Heart left ventricle (tissue), 16 donors: ENCODE measurements at regions not wholly inside any gene's neighbourhood (a gene's known extent, or its start where the extent isn't known, plus 50 kb on each side); places are given as distances from the start of the nearest gene placed in this dataset.
"Not testable (repeated sequence)": the region's sequence is repeated elsewhere in the genome, so short reads cannot be mapped to it uniquely, and the experiment has no call there.

ENCODE experiments used
- ATAC-seq, 4 donors: fragments of 200-7000 bp; cut with Tn5 transposase; one replicate each; pipeline ENCODE4 v1.9.1; 2020 to 2022; ENCODE audit warnings: moderate library complexity in 4 of 4, mild to moderate bottlenecking in 3 of 4, moderate number of reproducible peaks in 1 of 4
- DNase-seq, 5 donors: peaks; one replicate each; pipeline ENCODE4 v3.0.0-alpha.2; 2020
- H3K27ac ChIP-seq, 12 donors: fragments of 200-600 bp; sonication (generic) in 4 of 12; one replicate each; pipeline versions ENCODE4 v1.5.0 to v1.8.0; 2016 to 2022; ENCODE audit warnings: mild to moderate bottlenecking in 2 of 12
- H3K27me3 ChIP-seq, 9 donors: fragments of 200-600 bp; sonication (generic) in 2 of 9; one replicate each; pipeline versions ENCODE4 v1.5.1 to v1.8.0; 2016 to 2022; ENCODE audit warnings: mild to moderate bottlenecking in 3 of 9
- H3K36me3 ChIP-seq, 9 donors: fragments of 200-600 bp; sonication (generic) in 2 of 9; one replicate each; pipeline versions ENCODE4 v1.5.0 to v1.8.0; 2018 to 2022; ENCODE audit warnings: mild to moderate bottlenecking in 2 of 9
- H3K4me1 ChIP-seq, 12 donors: fragments of 200-600 bp; sonication (generic) in 4 of 12; one replicate each; pipeline versions ENCODE4 v1.5.0 to v1.8.0; 2016 to 2022; ENCODE audit warnings: mild to moderate bottlenecking in 3 of 12
- H3K4me3 ChIP-seq, 12 donors: fragments of 200-600 bp; sonication (generic) in 4 of 12; one replicate each; pipeline versions ENCODE4 v1.5.0 to v1.8.0; 2017 to 2022; ENCODE audit warnings: mild to moderate bottlenecking in 9 of 12, moderate library complexity in 4 of 12
- H3K9me3 ChIP-seq, 12 donors: fragments of 200-600 bp; sonication (generic) in 4 of 12; one replicate each; pipeline versions ENCODE4 v1.5.0 to v1.8.0; 2016 to 2022; ENCODE audit warnings: mild to moderate bottlenecking in 1 of 12
- CTCF ChIP-seq, 12 donors: fragments of 200-600 bp; sonication (generic) in 4 of 12; IDR thresholded peaks; one replicate each; pipeline versions ENCODE4 v1.5.0 to v1.8.0; 2018 to 2022; ENCODE audit warnings: antibody characterized with exemption in 12 of 12, mild to moderate bottlenecking in 5 of 12
- POLR2A ChIP-seq, 2 donors: fragments of 450-650 bp; IDR thresholded peaks; one replicate each; pipeline ENCODE4 v1.6.1; 2017; ENCODE audit warnings: antibody characterized with exemption in 2 of 2, mild to moderate bottlenecking in 2 of 2, moderate library complexity in 2 of 2
- WGBS, 4 donors: extraction: QIAGEN DNeasy Blood & Tissue Kit in 2 of 4; methylation state at CpG; one replicate each; pipeline versions ENCODE4 v1.1.5 to v1.1.7; 2013 to 2018; 5-methylcytosine and 5-hydroxymethylcytosine counted together
- intact Hi-C, 10 donors: fragments of 100-400 bp; cut with DNase I; formaldehyde crosslinking; loops; one replicate each; pipeline versions ENCODE4 v1.11.1 to v1.14.2; 2022
- donor health status: ischemic (EF 13 %, LVEDD 7.1; RV severe dilation, severe dysfunction).
- donor health status: healthy with polysubstance abuse.
- donor health status: DM: no; HTN: yes; CAD: no.
- donor health status: DM: no; HTN: no; CAD: no.
- donor health status: ischemic (EF 25% LVEDD 6.9; RV normal size, moderate dysfunction).
- donor health status: ischemic (EF 25% LVEDD 5.7; RV mildly dilated, moderate dysfunction).
- donor health status: healthy.
- donor health status: DM: yes; HTN: yes; CAD: no.
- donor health status: ischemic (EF 35%, LVEDD 5.7; RV mildly dilated, moderate dysfunction).
- donor health status: nonischemic (EF 11% LVEDD 7.7; RV severe dilation, severe dysfunction).
- donor health status: DM: yes; HTN: yes; CAD: no.
- donor health status: PGD.
- donor health status: ischemic (EF 29% LVEDD 5.4; RV normal size, mild dysfunction).
- donor health status: nonischemic (EF 23%, LVEDD 6.1; RV moderate dilation, normal function).

GRCh38 chr13:90835826-90836225, 511.7 kb upstream of the MIR17HG start:
- H3K4me3 ChIP-seq, result no peak overlapping the region
- no peaks in the 10 kb centered on the region for H3K36me3 ChIP-seq
- H3K4me1 ChIP-seq, result peaks cover 0 to 6% (median 0%) of the 10 kb centered on the region in 12 donors
- H3K27me3 ChIP-seq, result no peaks in the 10 kb centered on the region
- no peak overlapping the region for H3K27ac ChIP-seq
- TF ChIP-seq POLR2A (IDR thresholded peaks at IDR 0.05), result no peak
- TF ChIP-seq CTCF (IDR thresholded peaks at IDR 0.05), result no peak
- DNase-seq (no peak), ATAC-seq (no peak)
- no peaks in the 10 kb centered on the region for H3K9me3 ChIP-seq
- intact Hi-C loops, result no loop called here

DNA sequence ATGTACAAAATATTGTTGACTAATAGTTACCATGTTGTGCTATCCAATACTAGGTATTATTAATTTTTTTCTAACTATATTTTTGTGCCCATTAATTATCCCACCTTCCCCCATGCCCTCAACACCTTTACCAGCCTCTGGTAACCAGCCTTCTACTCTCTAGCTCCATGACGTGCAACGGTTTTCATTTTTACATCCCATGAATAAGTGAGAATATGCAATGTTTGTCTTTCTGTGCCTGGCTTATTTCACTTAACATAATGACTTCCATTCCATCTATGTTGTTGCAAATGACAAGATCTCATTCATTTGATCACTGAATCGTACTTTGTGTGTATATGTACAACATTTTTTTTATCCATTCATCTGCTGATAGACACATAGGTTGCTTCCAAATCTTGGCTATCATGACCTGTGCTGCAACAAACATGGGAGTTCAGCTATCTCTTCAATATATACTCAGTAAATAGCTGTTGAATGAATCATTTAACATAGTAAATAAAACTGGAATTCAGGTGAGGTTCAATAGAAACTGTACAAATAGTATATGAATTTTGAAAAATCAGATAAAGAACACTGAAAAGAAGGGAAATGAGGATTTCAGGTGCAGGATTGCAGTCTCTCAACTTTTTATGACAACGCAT, 509.0 kb upstream of the MIR17HG start:
- Histone ChIP-seq H3K27me3 (no peaks in the 10 kb centered on the region), H3K4me1 (peaks cover 0 to 6% (median 0%) of the 10 kb centered on the region in 12 donors), H3K36me3 (no peaks in the 10 kb centered on the region), H3K4me3 (no peak overlapping the region), H3K9me3 (no peaks in the 10 kb centered on the region), H3K27ac (no peak overlapping the region)
- TF ChIP-seq CTCF (IDR thresholded peaks at IDR 0.05) (no peak), POLR2A (IDR thresholded peaks at IDR 0.05) (no peak)
- intact Hi-C loops, result no loop called here
- DNase-seq, result no peak
- WGBS, 4 donors, result 85 to 92% (median 89%) methylated on average over 4 of the region's 4 CpGs
- no peak for ATAC-seq

DNA sequence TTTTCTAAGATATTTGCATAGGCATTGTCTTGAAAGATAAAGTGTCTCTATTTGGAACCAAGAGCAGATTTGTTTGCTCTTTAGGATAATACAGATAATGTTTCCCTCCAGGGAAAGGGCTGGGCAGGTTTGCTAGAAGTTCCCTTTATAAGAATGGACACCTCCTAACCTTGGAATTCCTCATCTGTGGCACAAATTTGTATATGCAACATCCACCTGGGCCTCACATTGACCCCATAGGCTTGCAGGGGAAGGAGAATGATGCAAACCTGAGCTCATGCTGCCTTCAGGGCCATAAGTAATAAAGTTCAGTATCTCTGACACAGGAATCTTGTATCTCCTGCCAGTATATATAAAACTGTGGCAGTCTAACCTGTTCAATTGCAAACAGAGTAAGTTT, 508.4 kb upstream of the MIR17HG start:
- Histone ChIP-seq H3K4me1 (peaks cover 0 to 6% (median 0%) of the 10 kb centered on the region in 12 donors), H3K9me3 (no peaks in the 10 kb centered on the region), H3K27ac (no peak overlapping the region), H3K4me3 (no peak overlapping the region), H3K27me3 (no peaks in the 10 kb centered on the region), H3K36me3 (no peaks in the 10 kb centered on the region)
- no peak for ATAC-seq
- TF ChIP-seq POLR2A (IDR thresholded peaks at IDR 0.05) (no peak), CTCF (IDR thresholded peaks at IDR 0.05) (no peak)
- intact Hi-C loops, result no loop called here
- DNase-seq, result no peak

- 92 to 95% (median 93%) methylated on average over 1 of the region's 1 CpG for WGBS, 4 donors
- TF ChIP-seq POLR2A (IDR thresholded peaks at IDR 0.05) (no peak), CTCF (IDR thresholded peaks at IDR 0.05) (no peak)
- Histone ChIP-seq H3K4me1 (no peaks in the 10 kb centered on the region), H3K9me3 (no peaks in the 10 kb centered on the region), H3K36me3 (no peaks in the 10 kb centered on the region), H3K27me3 (no peaks in the 10 kb centered on the region), H3K4me3 (no peak overlapping the region), H3K27ac (no peak overlapping the region)
- intact Hi-C loops, result no loop called here
- ATAC-seq, result no peak
- DNase-seq, result no peak
These were observed 500.6 kb upstream of the MIR17HG start for GRCh38 chr13:90846936-90847335.

GRCh38 chr13:90853666-90854065, 493.8 kb upstream of the MIR17HG start:
- intact Hi-C loops, H3K27ac ChIP-seq, H3K36me3 ChIP-seq, DNase-seq, H3K4me3 ChIP-seq, ATAC-seq, H3K27me3 ChIP-seq, H3K4me1 ChIP-seq, H3K9me3 ChIP-seq: not testable (repeated sequence)
- 81 to 92% (median 91%) methylated on average over 10 of the region's 10 CpGs for WGBS, 4 donors
